ENCODE measurements at regions not wholly inside any gene's neighbourhood (a gene's known extent, or its start where the extent isn't known, plus 50 kb on each side); places are given as distances from the start of the nearest gene placed in this dataset.
"Not testable (repeated sequence)": the region's sequence is repeated elsewhere in the genome, so short reads cannot be mapped to it uniquely, and the experiment has no call there.

DNA sequence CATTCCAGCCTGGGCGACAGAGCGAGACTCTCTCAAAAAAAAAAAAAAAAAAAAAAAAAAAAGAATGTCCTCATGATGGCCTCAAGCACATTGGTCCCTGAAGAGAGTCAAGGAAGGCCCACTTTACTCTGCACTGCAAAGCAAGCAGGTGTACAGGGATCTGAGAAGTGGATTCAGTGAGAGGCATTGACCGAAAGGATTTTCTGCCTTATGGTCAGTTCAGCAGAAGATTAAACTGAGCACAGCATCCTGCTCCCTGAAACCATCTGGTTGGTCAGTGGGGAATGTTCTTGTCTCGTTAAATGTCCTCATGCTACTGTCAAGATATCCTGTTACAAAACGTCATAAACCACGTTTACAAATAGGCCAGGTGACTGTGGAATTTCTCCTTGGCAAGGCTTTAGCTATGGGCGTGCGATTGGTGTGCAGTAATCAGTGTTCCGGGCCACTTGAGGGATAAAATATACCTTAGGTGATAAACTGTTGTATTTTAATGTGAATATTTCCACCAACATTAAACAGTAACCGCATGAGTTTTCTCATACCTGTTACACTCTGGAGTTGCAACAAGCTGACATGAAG is 195.0 kb downstream of the ADRA2C start:
- DNase-seq, result not testable (repeated sequence)

DNA sequence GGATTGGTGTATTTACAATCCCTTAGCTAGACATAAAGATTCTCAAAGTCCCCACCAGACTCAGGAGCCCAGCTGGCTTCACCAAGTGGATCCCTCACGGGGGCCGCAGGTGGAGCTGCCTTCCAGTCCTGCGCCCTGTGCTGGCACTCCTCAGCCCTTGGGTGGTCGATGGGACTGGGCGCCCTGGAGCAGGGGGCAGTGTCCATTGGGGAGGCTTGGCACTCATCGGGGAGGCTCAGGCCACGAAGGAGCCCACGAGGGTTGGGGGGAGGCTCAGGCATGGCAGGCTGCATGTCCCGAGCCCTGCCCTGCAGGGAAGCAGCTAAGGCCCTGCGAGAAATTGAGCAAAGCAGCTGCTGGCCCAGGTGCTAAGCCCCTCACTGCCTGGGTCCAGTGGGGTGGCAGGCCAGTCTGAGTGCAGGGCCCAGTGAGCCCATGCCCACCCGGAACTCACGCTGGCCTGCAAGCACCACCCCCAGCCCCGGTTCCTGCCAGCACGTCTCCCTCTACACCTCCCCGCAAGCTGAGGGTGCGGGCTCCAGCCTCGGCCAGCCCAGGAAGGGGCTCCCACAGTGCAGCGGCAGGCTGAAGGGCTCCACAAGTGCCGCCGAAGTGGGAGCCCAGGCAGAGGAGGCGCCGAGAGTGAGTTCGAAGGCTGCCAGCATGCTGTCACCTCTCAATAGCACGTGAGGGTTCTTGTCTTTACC is 198.5 kb downstream of the ADRA2C start:
- not testable (repeated sequence) for DNase-seq

DNA sequence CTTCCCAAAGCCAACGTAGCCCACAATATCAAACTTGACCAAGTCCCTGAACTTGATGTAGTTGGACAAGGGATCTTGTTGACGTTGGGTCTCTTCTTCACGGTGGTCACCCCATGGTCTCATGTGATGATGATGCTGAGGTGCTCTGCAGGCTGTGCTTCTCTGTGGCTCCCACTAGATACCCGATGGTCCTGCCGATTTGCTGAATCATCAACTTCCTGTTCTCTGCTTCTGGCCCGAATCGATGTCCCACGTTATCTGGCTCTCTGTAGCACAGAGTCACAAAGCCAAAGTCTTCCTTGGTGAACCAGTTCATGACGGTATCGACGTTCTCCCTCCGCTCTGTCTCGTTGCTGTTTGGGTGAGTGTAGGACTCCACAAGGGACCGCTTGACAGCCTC is 201.0 kb downstream of the ADRA2C start:
- not testable (repeated sequence) for DNase-seq

DNA sequence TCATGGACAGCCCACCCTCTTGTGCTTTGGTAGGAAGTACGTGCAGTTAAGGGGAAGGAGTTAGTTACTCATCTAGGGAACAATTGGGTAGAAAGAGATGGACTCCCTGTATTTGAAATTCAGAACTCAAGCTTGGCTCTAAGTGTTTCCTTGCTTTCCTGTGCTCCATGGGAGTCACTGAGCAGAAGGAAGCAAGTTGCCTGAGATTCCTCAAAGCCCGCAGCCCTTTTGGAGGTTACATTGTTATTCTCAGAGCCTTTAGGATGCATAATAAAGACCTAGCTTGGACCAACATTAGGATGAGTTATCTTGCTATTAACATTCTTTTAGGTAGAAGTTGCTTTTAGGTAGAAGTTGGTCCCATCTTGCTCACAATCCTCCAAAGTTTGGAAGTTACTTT is 206.4 kb downstream of the ADRA2C start:
- not testable (repeated sequence) for DNase-seq

DNA sequence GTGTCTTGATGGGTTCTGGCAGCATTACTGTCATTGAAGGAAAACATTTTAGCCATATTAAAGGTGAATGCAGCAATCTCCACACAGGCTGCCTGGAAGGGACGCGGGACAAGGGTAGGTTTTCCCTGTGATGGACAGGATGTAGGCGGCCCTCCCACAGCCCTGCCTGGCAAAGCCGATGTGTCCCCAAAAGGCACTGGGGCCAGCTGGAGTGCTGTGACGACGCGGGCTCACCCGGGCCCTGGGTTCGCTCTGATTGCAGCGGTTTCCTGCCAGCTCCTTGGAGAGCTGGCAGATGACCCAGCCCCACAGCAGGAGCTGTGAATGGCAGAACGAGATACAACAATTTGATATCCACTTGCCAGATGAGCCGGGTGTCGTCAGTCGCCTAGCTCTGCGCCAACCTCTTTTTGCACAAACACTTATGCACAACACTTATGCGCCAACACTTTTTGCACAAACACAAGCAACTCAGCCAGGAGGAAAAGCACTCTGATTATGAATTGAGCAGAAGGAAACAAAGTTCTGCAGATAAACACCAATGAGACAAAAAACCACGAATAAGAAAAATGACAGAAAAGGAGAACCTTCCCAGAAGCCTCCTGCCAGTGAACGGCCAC is 207.5 kb downstream of the ADRA2C start:
- not testable (repeated sequence) for DNase-seq

DNA sequence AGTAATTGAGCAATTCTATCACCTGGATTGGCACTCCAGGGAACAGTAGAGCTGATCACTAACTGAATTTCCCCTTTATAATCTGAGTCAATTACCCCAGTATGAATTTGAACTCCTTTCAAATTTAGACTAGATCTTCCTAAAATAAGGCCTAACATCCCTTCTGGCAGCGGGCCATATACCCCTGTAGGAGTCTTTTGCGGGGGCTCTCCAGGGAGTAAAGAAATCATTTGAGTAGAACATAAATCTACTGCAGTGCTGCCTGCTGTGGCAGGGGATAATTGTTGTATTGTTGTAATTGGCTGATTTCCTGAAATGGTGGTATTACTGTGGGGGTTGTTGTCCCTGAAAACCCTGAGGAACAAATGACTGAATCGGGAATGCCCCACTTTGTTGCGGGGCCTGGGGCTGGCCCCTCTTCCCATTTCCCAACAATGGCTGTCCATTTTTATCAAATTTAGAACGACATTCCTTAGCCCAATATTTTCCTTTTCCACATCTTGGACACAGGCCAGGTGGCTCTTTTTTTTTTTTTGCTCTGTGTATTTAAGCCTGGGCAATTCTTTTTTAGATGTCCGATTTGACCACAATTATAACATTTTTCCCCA is 217.4 kb downstream of the ADRA2C start:
- DNase-seq, result not testable (repeated sequence)

DNA sequence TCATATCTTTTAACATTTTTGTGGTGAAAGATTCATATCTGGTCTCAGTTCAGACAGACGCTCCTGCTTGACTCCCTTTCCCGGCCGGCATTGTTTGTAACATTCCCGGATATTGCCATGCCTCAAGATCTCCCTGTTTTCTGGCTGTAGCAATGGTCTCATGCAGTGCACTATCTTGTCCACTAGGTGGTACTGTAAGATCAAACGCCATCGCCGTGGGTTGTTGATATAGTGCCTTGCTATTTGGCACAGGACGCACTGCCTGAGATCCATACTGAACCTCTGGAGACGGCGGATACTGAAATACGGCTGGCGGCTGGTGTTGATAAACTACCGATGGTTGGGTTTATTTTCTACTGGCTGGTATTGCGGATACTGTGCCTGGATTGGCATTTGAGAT is 218.6 kb downstream of the ADRA2C start:
- DNase-seq, result not testable (repeated sequence)

DNA sequence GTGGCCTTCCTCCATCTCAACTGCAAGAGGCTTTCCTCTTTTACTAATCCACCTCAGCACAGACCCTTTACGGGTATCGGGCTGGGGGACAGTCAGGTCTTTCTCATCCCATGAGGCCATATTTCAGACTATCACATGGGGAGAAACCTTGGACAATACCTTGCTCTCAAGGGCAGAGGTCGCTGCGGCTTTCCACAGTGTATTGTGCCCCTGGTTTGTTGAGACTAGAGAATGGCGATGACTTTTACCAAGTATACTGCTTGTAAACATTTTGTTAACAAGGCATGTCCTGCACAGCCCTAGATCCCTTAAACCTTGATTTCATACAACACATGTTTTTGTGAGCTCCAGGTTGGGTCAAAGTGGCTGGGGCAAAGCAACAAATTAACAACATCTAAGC is 220.2 kb downstream of the ADRA2C start:
- not testable (repeated sequence) for DNase-seq

DNA sequence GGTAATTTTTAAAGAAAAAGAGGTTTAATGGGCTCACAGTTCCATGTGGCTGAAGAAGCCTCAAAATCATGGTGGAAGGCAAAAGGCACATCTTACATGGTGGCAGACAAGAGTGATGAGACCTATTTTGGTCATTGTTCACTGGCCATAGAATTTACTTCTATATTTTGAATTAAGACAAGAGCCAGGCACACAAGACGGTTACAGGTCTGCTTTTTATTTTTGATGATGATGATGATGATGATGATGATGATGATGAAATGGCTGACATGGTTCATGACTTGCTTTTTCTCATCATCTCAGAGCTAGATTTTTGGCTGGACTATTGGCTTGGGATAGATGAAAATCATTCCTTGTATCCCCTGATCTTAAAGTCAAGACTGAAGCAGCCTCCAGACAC is 229.3 kb downstream of the OTOP1 start:
- not testable (repeated sequence) for DNase-seq

DNA sequence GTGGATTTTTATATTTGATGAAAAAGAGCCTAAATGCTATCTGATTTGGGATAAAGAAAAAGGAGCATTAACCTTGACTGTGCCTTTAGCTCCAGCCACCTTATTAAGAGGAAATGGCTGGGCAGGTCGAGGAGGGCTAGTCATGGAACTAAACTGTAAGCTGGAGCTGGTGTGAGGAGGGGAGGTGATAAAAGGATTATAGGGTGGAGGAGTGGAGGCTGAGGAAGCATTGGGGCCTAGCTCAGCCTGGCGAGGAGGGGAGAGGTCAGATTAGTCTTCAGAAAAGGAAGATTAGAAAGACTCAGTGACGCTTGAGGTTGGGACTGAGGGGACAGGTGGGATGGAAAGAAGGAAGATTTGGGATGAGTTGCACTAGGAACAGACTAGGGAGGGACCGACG is 222.7 kb downstream of the OTOP1 start:
- not testable (repeated sequence) for DNase-seq

DNA sequence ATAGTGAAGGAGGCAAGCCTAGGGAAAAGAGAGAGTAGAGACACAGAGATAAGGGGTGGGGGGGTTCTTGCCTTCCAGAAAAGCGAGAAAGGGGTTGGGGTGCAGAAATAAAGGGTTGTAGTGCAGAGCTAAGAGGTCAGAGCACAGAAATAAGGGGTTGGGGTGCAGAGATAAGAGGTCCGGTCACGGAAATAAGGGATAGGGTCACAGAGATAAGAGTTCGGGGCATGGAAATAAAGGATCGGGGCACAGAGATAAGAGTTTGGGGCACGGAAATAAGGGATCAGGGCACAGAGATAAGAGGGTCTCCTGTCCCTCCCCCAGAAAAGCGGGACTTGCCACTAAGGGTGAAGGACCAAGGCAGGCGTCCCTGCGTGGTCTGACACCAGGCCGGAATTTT is 222.0 kb downstream of the OTOP1 start:
- DNase-seq, result not testable (repeated sequence)

DNA sequence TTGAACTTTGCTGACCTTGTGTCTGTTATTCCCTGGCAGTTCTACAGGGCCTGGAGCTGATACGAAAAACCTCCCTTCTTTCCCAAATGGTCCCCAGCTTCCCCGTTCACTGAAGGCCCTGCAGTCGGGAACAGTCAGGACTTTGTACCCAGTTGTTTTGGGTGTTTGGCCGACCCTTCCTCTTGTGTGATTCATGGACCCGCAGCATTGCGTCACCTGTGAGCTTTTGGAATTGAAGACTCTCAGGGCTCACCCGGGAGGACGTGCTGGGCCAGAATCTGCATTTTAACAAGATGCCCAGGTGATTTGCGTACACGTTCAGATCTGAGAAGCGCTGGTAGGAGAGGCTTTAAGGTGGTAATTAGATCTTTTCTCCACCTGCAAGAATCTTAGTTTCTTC is 220.4 kb downstream of the OTOP1 start:
- DNase-seq, result not testable (repeated sequence)

DNA sequence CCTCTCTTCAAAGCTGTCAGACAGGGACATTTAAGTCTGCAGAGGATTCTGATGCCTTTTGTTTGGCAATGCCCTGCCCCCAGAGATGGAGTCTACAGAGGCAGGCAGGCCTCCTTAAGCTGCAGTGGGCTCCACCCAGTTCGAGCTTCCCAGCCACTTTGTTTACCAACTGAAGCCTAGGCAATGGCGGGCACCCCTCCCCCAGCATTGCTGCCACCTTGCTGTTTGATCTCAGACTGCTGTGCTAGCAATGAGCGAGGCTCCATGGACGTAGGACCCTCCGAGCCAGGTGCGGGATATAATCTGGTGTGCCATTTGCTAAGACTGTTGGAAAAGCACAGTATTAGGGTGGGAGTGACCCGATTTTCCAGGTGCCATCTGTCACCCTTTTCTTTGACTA is 207.7 kb downstream of the OTOP1 start:
- not testable (repeated sequence) for DNase-seq

DNA sequence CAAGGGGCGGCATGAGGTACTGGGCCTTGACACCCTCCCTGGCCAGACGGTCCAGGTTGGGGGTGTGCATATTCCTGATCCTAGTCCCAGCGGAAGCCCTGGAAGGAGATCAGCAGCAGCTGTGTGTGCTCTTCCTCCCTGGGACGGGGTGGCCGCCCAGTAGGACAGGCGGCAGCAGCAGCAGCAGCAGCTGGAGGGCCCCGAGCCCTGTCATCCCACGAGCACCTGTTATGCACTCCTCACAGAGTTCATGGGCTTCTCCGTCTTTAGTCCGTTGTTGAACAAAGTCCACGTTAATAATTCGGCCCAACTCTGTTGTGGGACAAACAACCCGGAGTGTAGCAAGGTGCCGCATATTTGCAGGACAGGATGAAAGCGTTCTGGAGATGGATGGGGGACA is 205.6 kb downstream of the OTOP1 start:
- not testable (repeated sequence) for DNase-seq

DNA sequence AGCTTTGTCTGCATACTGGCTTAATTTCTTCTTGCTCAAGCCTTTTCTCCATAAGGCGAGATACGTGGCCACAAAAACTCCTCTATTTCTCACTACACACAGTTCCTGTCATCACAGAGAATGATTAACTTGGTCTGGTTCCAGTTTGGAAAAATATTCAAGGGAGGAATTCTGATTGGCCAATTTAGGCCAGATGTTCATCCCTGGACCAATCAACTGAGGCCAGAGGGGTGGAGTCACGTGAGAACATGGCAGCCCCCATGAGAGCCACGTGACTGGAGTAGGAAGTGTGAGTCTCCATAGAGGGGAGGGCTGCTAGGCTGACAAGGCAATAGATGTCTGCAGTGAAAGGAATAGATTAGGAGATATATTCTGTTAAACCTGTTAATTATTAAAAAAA is 200.0 kb downstream of the OTOP1 start:
- DNase-seq, result not testable (repeated sequence)

DNA sequence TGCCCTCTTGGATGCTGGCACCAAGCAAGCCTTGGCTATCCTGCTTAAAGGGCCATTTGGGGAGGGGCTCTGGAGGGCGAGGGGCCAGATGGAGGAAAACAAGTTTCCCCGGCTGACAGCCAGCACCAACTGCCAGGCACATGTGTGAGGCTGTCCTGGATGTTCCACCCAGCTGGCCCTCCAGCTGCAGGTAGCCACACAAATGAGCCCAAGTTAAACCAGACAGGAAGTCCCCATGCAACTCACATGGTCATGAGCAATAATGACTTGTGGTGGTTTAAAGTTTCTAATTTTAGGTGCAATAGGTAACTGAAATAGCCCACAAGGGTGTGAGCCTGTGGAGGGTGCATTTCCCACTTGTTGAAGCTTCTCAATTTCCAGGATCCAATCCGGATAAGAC is 198.0 kb downstream of the OTOP1 start:
- DNase-seq, result not testable (repeated sequence)

DNA sequence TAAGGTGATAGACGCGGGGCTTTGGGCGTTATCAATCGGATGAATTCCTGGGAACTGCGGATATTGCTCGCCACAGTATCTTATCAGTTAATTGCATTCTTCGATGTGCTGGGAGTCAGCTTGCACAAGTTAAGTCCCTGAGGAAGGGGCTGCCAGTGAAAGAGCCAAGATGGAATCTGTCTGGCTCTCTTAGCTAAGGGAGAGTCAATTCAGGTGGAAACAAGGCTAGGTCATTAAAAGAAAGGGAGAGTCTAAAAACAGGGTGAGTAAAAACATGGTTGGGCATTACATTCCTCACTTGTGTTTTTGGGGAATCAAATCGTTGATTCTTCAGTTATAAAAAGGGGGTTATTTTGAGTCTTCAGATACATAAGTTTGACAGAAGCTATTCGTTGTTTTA is 196.2 kb downstream of the OTOP1 start:
- not testable (repeated sequence) for DNase-seq

DNA sequence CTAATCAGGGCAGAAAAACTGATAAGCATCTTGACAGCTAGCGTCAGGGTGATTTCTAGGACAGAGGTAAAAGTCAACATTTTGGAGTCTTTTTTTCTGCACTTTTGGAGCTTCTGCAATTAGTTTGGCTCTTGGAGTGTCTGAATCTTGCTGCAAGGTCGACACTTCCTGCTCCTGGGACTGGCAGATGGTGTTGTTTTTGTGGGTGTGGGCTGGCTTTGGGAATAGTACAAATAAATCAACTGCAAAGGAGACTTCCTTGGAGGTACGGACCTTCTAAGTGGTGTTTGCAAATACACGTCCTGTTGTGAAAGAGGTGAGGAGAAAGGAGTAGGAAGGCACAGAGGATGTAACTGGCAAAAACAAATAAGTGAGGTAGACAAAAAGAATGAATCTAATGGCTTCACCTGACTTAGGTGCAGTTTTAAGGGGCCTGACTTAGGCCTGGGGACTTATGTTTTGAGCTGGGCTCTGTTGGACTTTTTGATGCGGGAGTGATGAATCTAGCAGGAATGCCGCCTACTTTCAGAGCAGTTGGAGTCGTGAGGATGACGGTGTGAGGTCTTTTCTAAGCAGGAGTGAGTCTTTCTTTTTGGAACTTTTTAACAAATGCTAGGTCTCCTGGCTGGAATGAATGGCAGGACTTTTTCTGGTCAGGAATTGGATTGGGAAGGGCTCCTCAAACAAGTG is 195.1 kb downstream of the OTOP1 start:
- not testable (repeated sequence) for DNase-seq

DNA sequence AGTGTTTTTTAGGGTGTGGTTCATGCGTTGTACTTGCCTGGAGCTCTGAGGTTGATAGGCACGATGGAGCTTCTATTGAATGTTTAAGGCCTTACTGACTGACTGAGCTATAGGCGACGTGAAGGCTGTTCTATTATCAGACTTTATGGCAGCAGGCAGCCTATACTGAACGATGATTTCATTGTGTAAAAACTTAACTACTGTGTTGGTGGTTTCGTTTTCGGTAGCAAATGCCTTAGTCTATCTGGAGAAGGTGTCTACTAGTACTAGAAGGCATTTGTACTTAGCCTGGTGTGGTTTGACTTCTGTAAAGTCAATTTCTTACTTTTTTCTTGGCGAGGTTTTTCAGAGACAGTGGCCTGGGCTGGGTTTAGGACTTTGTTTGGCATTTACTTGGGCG is 194.4 kb downstream of the OTOP1 start:
- DNase-seq, result not testable (repeated sequence)

DNA sequence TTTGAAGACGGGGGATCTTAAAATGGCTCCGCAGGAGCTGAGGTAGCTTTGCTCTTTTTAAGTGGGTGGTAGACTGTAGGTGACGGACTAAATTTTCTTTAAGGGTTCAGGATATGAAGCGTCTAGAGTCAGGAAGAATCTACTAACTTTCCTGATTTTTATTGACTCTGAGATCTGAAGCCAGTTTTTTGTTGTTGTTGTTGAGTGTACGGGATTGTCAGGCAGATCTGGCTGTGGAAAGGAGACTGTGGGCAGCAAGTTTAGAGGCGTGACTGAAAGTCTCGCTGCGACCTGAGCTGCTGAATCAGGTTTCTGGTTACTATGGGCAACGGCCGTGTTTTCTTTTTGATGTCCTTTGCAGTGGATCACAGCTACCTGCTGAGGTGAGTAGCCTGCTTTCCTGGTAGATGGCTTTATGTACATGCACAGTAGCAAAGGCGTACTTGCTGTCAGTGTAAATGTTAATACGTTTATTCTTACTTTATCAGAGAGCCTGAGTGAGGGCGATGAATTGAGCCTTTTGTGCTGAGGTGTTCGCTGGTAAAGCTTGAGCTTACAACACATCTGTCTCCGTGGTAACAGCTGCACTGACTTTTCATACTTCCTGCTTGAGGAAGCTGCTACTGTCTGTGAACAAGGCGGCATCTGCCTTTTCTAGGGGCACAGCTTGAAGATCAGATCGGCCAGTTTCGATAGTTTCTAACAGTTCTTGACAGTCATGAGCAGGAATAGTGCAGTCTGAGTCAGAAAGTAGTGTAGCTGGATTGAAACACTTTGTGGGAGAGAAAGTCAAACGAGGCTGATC is 193.7 kb downstream of the OTOP1 start:
- DNase-seq, result peak; percentile 1

DNA sequence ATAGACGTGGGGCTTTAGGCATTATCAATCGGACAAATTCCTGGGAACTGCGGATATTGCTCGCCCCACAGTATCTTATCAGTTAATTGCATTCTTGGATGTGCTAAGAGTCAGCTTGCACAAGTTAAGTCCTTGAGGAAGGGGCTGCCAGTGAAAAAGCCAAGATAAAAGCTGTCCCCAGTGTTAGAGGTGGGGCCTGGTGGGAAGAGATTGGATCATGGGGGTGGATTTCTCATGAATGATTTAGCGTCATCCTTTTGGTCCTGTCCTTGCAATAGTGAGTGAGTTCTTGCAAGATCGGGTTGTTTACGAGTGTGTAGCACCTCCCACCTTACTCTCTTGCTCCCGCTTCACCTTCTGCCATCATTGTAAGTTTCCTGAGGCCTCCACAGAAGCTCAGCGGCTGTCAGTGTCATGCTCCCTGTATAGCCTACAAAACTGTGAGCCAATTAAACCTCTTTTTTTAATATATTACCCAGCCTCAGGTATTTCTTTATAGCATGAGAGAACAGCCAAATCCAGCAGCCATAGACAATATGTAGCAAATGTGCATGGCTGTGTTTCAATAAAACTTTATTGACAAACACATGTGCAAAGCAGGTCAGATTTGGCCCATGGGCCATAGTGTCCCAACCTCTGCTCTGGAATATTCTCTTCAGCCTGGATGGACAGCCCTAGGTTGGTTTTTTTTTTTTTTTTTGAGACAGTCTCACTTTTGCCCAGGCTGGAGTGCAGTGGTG is 189.2 kb downstream of the OTOP1 start:
- DNase-seq, result not testable (repeated sequence)
